ENCODE measurements at regions not wholly inside any gene's neighbourhood (a gene's known extent, or its start where the extent isn't known, plus 50 kb on each side); places are given as distances from the start of the nearest gene placed in this dataset.

GRCh38 chr5:124317451-124317850 lies 429.0 kb downstream of the ZNF608 start (continued):
- TF ChIP-seq TAF15 (IDR thresholded peaks at IDR 0.05; ENCODE audit: low read depth, low read length) (no peak), ARID2 (IDR thresholded peaks at IDR 0.05) (no peak), ZNF408 (CRISPR knock-in tag; IDR thresholded peaks at IDR 0.05; ENCODE audit: low read depth) (no peak), USF1 (CRISPR knock-in tag; IDR thresholded peaks at IDR 0.05) (no peak), BCOR (IDR thresholded peaks at IDR 0.05) (no peak), THRA (IDR thresholded peaks at IDR 0.05) (no peak)

- 0% methylated on average over 3 of the region's 3 CpGs for WGBS (ENCODE audit: insufficient coverage, low coverage, missing lambda C conversion rate)
- Histone ChIP-seq H3K79me2 (ENCODE audit: control insufficient read depth, insufficient read depth, low read length) (no peaks in the 10 kb centered on the region), H3K36me3 (ENCODE audit: control insufficient read depth, insufficient read depth, low read length) (no peaks in the 10 kb centered on the region), H3K27me3 (ENCODE audit: control insufficient read depth in 2 of 2, insufficient read depth in 2 of 2, low read length in 2 of 2) (no peaks in the 10 kb centered on the region), H3K9me3 (replicated peaks; ENCODE audit: control insufficient read depth, insufficient read depth, low read depth, low read length) (no peaks in the 10 kb centered on the region), H3K4me2 (ENCODE audit: insufficient read depth, low read length) (no peak overlapping the region), H3K4me1 (replicated peaks in 1 of 2; ENCODE audit: control insufficient read depth in 2 of 2, insufficient read depth in 2 of 2, low read length in 2 of 2) (no peaks in the 10 kb centered on the region), H4K20me1 (replicated peaks; ENCODE audit: control insufficient read depth, insufficient read depth, low read length) (no peaks in the 10 kb centered on the region), H3K4me3 (no peak overlapping the region), H3K9me1 (ENCODE audit: control insufficient read depth, insufficient read depth, low read length) (no peaks in the 10 kb centered on the region), H3K9ac (ENCODE audit: insufficient read depth in 1 of 2, low read depth in 2 of 2, low read length in 2 of 2) (no peak overlapping the region), H3K27ac (ENCODE audit: extremely low read depth, low read depth, low read length) (no peak overlapping the region), H2AFZ (ENCODE audit: low read depth, low read length) (no peak overlapping the region)
- POLR2A ChIA-PET = interaction anchor here (1.0 kb wide), 1 partner anchor 11 kb away, joined by 3 read pairs; no protein-coding TSS in a partner anchor
- TF ChIP-seq KDM1A (IDR thresholded peaks at IDR 0.05) (no peak), CHD2 (IDR thresholded peaks at IDR 0.05; ENCODE audit: low read depth, low read length) (no peak), ZNF655 (CRISPR knock-in tag; IDR thresholded peaks at IDR 0.05) (no peak), ZHX1 (conservative IDR thresholded peaks at IDR 0.05; ENCODE audit: low read length) (no peak)
- intact Hi-C loops (cut with micrococcal nuclease) (no loop called here), in situ Hi-C loops (cut with MboI) (no loop called here)
- CTCF ChIA-PET (ENCODE audit: low intra/inter-chr PET ratio) = no interaction called here
- ATAC-seq = no peak
- BruUV-seq (replicated peaks) = no TSS peak
- DNase-seq (ENCODE audit: extremely low read depth in 1 of 4, low spot score in 3 of 4) = no peak
- FAIRE-seq = no peak
Measured at GRCh38 chr5:124315741-124316415, 430.6 kb downstream of the ZNF608 start.

Data from K562 (cell line).